Gastroesophageal sphincter (tissue), 3 donors: ENCODE measurements at regions not wholly inside any gene's neighbourhood (a gene's known extent, or its start where the extent isn't known, plus 50 kb on each side); places are given as distances from the start of the nearest gene placed in this dataset.

Experiments used
- CTCF ChIP-seq, 4 experiments: fragments of 200-600 bp in 2 of 4; fragments of 450-650 bp in 2 of 4; sonication (generic) in 1 of 4; IDR thresholded peaks; one replicate each; pipeline ENCODE4 v1.5.1; 2017 to 2019; ENCODE audit warnings: antibody characterized with exemption in 4 of 4, mild to moderate bottlenecking in 2 of 4, moderate library complexity in 2 of 4
- EP300 ChIP-seq: sonication (generic); formaldehyde crosslinking; IDR thresholded peaks from one replicate; pipeline ENCODE4 v1.6.1; 2017; ENCODE audit warnings: antibody characterized with exemption, mild to moderate bottlenecking
- POLR2A ChIP-seq, 2 donors: fragments of 450-650 bp; IDR thresholded peaks; one replicate each; pipeline ENCODE4 v1.6.1; 2017; ENCODE audit warnings: antibody characterized with exemption in 2 of 2, mild to moderate bottlenecking in 2 of 2, moderate library complexity in 1 of 2
- POLR2AphosphoS5 ChIP-seq: sonication (generic); formaldehyde crosslinking; IDR thresholded peaks from one replicate; pipeline ENCODE4 v1.6.1; 2017; ENCODE audit warnings: antibody characterized with exemption

GRCh38 chr2:149765636-149766035 lies 178.1 kb upstream of the MMADHC start:
- TF ChIP-seq POLR2AphosphoS5, result no peak
- TF ChIP-seq CTCF (IDR thresholded peaks at IDR 0.05), result no peak
- TF ChIP-seq POLR2A (IDR thresholded peaks at IDR 0.05), result no peak
- no peak for TF ChIP-seq EP300
